ENCODE measurements at regions not wholly inside any gene's neighbourhood (a gene's known extent, or its start where the extent isn't known, plus 50 kb on each side); places are given as distances from the start of the nearest gene placed in this dataset.

- TF ChIP-seq ZNF701 (tag by site-specific recombination; IDR thresholded peaks at IDR 0.05) (no peak), ZNF629 (tag by site-specific recombination; IDR thresholded peaks at IDR 0.05) (peak; percentile 30; the same call in 1 of the 2 replicates), GLI4 (tag by site-specific recombination; IDR thresholded peaks at IDR 0.05) (no peak), ZNF660 (tag by site-specific recombination; IDR thresholded peaks at IDR 0.05) (0 out of 2 replicates have a peak, but pooled peaks have one; percentile 10), ZBTB20 (tag by site-specific recombination; IDR thresholded peaks at IDR 0.05) (peak; percentile 35), ZNF324 (tag by site-specific recombination; IDR thresholded peaks at IDR 0.05) (peak; percentile 70; the same call in 1 of the 2 replicates), ZNF366 (tag by site-specific recombination; conservative IDR thresholded peaks at IDR 0.05) (0 out of 2 replicates have a peak, but pooled peaks have one; percentile 24), SP3 (tag by site-specific recombination; IDR thresholded peaks at IDR 0.05) (no peak), ZNF423 (tag by site-specific recombination; IDR thresholded peaks at IDR 0.05) (no peak), IKZF3 (tag by site-specific recombination; IDR thresholded peaks at IDR 0.05) (peak; percentile 49; the same call in 1 of the 2 replicates), ZBTB10 (tag by site-specific recombination; IDR thresholded peaks at IDR 0.05) (0 out of 2 replicates have a peak, but pooled peaks have one; percentile 21), WT1 (tag by site-specific recombination; IDR thresholded peaks at IDR 0.05) (0 out of 2 replicates have a peak, but pooled peaks have one; percentile 34), ZBTB26 (tag by site-specific recombination; optimal IDR thresholded peaks at IDR 0.05) (no peak), ZNF585B (tag by site-specific recombination; IDR thresholded peaks at IDR 0.05) (no peak), ZBTB48 (tag by site-specific recombination; IDR thresholded peaks at IDR 0.05) (peak; percentile 79), ZNF571 (tag by site-specific recombination; IDR thresholded peaks at IDR 0.05) (no peak), ZNF404 (tag by site-specific recombination; IDR thresholded peaks at IDR 0.05) (no peak), ZFHX2 (tag by site-specific recombination; conservative IDR thresholded peaks at IDR 0.05) (peak; percentile 89), EGR2 (tag by site-specific recombination; IDR thresholded peaks at IDR 0.05; ENCODE audit: low read depth) (peak; percentile 79), ZBTB17 (tag by site-specific recombination; IDR thresholded peaks at IDR 0.05) (peak; percentile 99), ZNF654 (tag by site-specific recombination; IDR thresholded peaks at IDR 0.05; ENCODE audit: low read depth) (peak; percentile 97)
- TF ChIP-seq, protein P1, sequence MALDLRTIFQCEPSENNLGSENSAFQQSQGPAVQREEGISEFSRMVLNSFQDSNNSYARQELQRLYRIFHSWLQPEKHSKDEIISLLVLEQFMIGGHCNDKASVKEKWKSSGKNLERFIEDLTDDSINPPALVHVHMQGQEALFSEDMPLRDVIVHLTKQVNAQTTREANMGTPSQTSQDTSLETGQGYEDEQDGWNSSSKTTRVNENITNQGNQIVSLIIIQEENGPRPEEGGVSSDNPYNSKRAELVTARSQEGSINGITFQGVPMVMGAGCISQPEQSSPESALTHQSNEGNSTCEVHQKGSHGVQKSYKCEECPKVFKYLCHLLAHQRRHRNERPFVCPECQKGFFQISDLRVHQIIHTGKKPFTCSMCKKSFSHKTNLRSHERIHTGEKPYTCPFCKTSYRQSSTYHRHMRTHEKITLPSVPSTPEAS (tag by site-specific recombination; IDR thresholded peaks at IDR 0.05) = peak; percentile 26
- TF ChIP-seq, protein P2, sequence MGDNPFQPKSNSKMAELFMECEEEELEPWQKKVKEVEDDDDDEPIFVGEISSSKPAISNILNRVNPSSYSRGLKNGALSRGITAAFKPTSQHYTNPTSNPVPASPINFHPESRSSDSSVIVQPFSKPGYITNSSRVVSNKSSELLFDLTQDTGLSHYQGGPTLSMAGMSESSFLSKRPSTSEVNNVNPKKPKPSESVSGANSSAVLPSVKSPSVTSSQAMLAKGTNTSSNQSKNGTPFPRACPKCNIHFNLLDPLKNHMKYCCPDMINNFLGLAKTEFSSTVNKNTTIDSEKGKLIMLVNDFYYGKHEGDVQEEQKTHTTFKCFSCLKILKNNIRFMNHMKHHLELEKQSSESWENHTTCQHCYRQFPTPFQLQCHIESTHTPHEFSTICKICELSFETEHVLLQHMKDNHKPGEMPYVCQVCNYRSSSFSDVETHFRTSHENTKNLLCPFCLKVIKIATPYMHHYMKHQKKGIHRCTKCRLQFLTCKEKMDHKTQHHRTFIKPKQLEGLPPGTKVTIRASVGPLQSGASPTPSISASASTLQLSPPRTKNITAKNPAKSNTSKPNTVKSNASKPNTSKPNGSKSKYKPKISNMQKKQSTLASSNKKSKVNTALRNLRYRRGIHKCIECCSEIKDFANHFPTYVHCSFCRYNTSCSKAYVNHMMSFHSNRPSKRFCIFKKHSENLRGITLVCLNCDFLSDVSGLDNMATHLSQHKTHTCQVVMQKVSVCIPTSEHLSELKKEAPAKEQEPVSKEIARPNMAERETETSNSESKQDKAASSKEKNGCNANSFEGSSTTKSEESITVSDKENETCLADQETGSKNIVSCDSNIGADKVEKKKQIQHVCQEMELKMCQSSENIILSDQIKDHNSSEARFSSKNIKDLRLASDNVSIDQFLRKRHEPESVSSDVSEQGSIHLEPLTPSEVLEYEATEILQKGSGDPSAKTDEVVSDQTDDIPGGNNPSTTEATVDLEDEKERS (tag by site-specific recombination; IDR thresholded peaks at IDR 0.05) = no peak
- TF ChIP-seq, protein P3, sequence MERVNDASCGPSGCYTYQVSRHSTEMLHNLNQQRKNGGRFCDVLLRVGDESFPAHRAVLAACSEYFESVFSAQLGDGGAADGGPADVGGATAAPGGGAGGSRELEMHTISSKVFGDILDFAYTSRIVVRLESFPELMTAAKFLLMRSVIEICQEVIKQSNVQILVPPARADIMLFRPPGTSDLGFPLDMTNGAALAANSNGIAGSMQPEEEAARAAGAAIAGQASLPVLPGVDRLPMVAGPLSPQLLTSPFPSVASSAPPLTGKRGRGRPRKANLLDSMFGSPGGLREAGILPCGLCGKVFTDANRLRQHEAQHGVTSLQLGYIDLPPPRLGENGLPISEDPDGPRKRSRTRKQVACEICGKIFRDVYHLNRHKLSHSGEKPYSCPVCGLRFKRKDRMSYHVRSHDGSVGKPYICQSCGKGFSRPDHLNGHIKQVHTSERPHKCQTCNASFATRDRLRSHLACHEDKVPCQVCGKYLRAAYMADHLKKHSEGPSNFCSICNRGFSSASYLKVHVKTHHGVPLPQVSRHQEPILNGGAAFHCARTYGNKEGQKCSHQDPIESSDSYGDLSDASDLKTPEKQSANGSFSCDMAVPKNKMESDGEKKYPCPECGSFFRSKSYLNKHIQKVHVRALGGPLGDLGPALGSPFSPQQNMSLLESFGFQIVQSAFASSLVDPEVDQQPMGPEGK (tag by site-specific recombination; IDR thresholded peaks at IDR 0.05) = peak; percentile 59; the same call in 1 of the 2 replicates
Measured at GRCh38 chr2:176554101-176555048, 285.1 kb downstream of the MTX2 start (continued).
